ENCODE measurements at regions not wholly inside any gene's neighbourhood (a gene's known extent, or its start where the extent isn't known, plus 50 kb on each side); places are given as distances from the start of the nearest gene placed in this dataset.

- no peak overlapping the region for H2AFZ ChIP-seq (ENCODE audit: low read depth, low read length)
- H3K4me1 ChIP-seq (ENCODE audit: control insufficient read depth, extremely low read depth, insufficient read depth, low read length): no peaks in the 10 kb centered on the region
- no peaks in the 10 kb centered on the region for H3K27me3 ChIP-seq (ENCODE audit: control insufficient read depth in 2 of 2, insufficient read depth in 2 of 2, low read length in 2 of 2)
- H3K9me3 ChIP-seq (replicated peaks; ENCODE audit: control insufficient read depth, insufficient read depth, low read length): no peaks in the 10 kb centered on the region
- FAIRE-seq: no peak
- no TSS peak for BruUV-seq (replicated peaks)
- POLR2A ChIA-PET: no interaction called here
- H3K27ac ChIP-seq (ENCODE audit: insufficient read depth, low read depth, low read length): no peak overlapping the region
- TF ChIP-seq MAX (IDR thresholded peaks at IDR 0.05; ENCODE audit: insufficient read depth, insufficient read length) (no peak), FOS (IDR thresholded peaks at IDR 0.05; ENCODE audit: borderline replicate concordance, insufficient read depth, low read length) (no peak), EZH2 (IDR thresholded peaks at IDR 0.05; ENCODE audit: borderline replicate concordance, low read depth, low read length, severe bottlenecking) (no peak), GATA2 (IDR thresholded peaks at IDR 0.05; ENCODE audit: insufficient read depth, insufficient read length, low read depth, low read length) (no peak), JUN (IDR thresholded peaks at IDR 0.05; ENCODE audit: borderline replicate concordance, insufficient read depth, insufficient read length, low read depth) (no peak)
- intact Hi-C loops (cut with micrococcal nuclease): no loop called here
- no peak overlapping the region for H3K4me3 ChIP-seq (replicated peaks in 1 of 3; ENCODE audit: insufficient read depth in 1 of 3, low read depth in 1 of 3, low read length in 3 of 3)
- CTCF ChIA-PET: no interaction called here
- no peaks in the 10 kb centered on the region for H4K20me1 ChIP-seq (replicated peaks; ENCODE audit: control insufficient read depth, extremely low read depth, insufficient read depth, low read length)
- no peak overlapping the region for H3K4me2 ChIP-seq (ENCODE audit: insufficient read depth, low read length)
- H3K9ac ChIP-seq (replicated peaks; ENCODE audit: extremely low read depth, insufficient read depth, low read length): no peak overlapping the region
- dilution Hi-C loops (cut with MboI; ENCODE audit: extremely low pct_ligation_motif_present, low sequenced_read_pairs): no loop called here
- H3K79me2 ChIP-seq (ENCODE audit: control insufficient read depth, insufficient read depth, low read length): no peaks in the 10 kb centered on the region
- no peak for DNase-seq (ENCODE audit: low read depth, low spot score)
- H3K36me3 ChIP-seq (ENCODE audit: control insufficient read depth in 2 of 2, extremely low read depth in 1 of 2, insufficient read depth in 2 of 2, low read length in 2 of 2): no peaks in the 10 kb centered on the region
- no peaks in the 10 kb centered on the region for H3K9me1 ChIP-seq (replicated peaks; ENCODE audit: control insufficient read depth, extremely low read depth, insufficient read depth, low read length)
These were observed 133.8 kb upstream of the TRPC6 start for GRCh38 chr11:101717619-101718018.

- H3K4me1 ChIP-seq (ENCODE audit: control insufficient read depth, extremely low read depth, insufficient read depth, low read length): no peaks in the 10 kb centered on the region
- TF ChIP-seq FOS (IDR thresholded peaks at IDR 0.05; ENCODE audit: borderline replicate concordance, insufficient read depth, low read length) (no peak), MAX (IDR thresholded peaks at IDR 0.05; ENCODE audit: insufficient read depth, insufficient read length) (no peak), EZH2 (IDR thresholded peaks at IDR 0.05; ENCODE audit: borderline replicate concordance, low read depth, low read length, severe bottlenecking) (no peak), POLR2AphosphoS5 (IDR thresholded peaks at IDR 0.05; ENCODE audit: insufficient read depth, low read depth, low read length) (no peak), POLR2A (IDR thresholded peaks at IDR 0.05; ENCODE audit: low read depth, low read length) (no peak), JUN (IDR thresholded peaks at IDR 0.05; ENCODE audit: borderline replicate concordance, insufficient read depth, insufficient read length, low read depth) (no peak), GATA2 (IDR thresholded peaks at IDR 0.05; ENCODE audit: insufficient read depth, insufficient read length, low read depth, low read length) (no peak), CTCF (IDR thresholded peaks at IDR 0.05; ENCODE audit: extremely low read depth in 1 of 2, insufficient read depth in 1 of 2, low read depth in 1 of 2, low read length in 2 of 2) (no peak), MYC (IDR thresholded peaks at IDR 0.05; ENCODE audit: low read depth, low read length) (no peak)
- DNase-seq (ENCODE audit: low read depth, low spot score) (no peak), FAIRE-seq (no peak)
- H3K4me3 ChIP-seq (replicated peaks in 1 of 3; ENCODE audit: insufficient read depth in 1 of 3, low read depth in 1 of 3, low read length in 3 of 3): no peak overlapping the region
- H4K20me1 ChIP-seq (replicated peaks; ENCODE audit: control insufficient read depth, extremely low read depth, insufficient read depth, low read length): no peaks in the 10 kb centered on the region
- H3K9ac ChIP-seq (replicated peaks; ENCODE audit: extremely low read depth, insufficient read depth, low read length): no peak overlapping the region
- H3K36me3 ChIP-seq (ENCODE audit: control insufficient read depth in 2 of 2, extremely low read depth in 1 of 2, insufficient read depth in 2 of 2, low read length in 2 of 2): no peaks in the 10 kb centered on the region
- ChIA-PET CTCF (no interaction called here), POLR2A (no interaction called here)
- no peaks in the 10 kb centered on the region for H3K9me1 ChIP-seq (replicated peaks; ENCODE audit: control insufficient read depth, extremely low read depth, insufficient read depth, low read length)
- intact Hi-C loops (cut with micrococcal nuclease) (no loop called here), dilution Hi-C loops (cut with MboI; ENCODE audit: extremely low pct_ligation_motif_present, low sequenced_read_pairs) (no loop called here)
- no peaks in the 10 kb centered on the region for H3K27me3 ChIP-seq (ENCODE audit: control insufficient read depth in 2 of 2, insufficient read depth in 2 of 2, low read length in 2 of 2)
- no peaks in the 10 kb centered on the region for H3K79me2 ChIP-seq (ENCODE audit: control insufficient read depth, insufficient read depth, low read length)
- no peaks in the 10 kb centered on the region for H3K9me3 ChIP-seq (replicated peaks; ENCODE audit: control insufficient read depth, insufficient read depth, low read length)
- H2AFZ ChIP-seq (ENCODE audit: low read depth, low read length): no peak overlapping the region
- BruUV-seq (replicated peaks): no TSS peak
- H3K27ac ChIP-seq (ENCODE audit: insufficient read depth, low read depth, low read length): no peak overlapping the region
- no peak overlapping the region for H3K4me2 ChIP-seq (ENCODE audit: insufficient read depth, low read length)
These were observed 131.5 kb upstream of the TRPC6 start for GRCh38 chr11:101715281-101715680.

All from endothelial cell of umbilical vein (primary cell).